ENCODE measurements at regions not wholly inside any gene's neighbourhood (a gene's known extent, or its start where the extent isn't known, plus 50 kb on each side); places are given as distances from the start of the nearest gene placed in this dataset.

DNA sequence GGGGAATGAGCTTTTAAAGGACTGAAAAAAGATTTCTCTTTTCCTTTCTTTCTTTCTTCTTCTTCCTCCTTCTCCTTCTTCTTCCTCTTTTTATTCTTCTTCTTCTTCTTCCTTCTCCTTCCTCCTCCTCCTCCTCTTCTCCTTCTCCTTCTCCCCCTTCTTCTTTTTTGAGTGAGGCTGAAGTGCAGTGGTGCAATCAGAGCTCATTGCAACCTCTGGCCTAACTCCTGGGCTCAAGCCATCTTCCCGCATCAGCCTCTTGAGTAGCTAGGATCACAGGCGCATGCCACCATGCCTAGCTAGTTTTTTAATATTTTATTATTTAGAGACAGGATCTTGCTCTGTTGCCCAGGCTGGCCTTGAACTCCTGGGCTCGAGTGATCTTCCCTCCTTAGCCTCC is 120.9 kb upstream of the KL start:
- H3K4me3 ChIP-seq (ENCODE audit: control insufficient read depth, low read depth, low read length), result no peak overlapping the region
- DNase-seq (ENCODE audit: low read depth), result no peak
- TF ChIP-seq, protein P1, sequence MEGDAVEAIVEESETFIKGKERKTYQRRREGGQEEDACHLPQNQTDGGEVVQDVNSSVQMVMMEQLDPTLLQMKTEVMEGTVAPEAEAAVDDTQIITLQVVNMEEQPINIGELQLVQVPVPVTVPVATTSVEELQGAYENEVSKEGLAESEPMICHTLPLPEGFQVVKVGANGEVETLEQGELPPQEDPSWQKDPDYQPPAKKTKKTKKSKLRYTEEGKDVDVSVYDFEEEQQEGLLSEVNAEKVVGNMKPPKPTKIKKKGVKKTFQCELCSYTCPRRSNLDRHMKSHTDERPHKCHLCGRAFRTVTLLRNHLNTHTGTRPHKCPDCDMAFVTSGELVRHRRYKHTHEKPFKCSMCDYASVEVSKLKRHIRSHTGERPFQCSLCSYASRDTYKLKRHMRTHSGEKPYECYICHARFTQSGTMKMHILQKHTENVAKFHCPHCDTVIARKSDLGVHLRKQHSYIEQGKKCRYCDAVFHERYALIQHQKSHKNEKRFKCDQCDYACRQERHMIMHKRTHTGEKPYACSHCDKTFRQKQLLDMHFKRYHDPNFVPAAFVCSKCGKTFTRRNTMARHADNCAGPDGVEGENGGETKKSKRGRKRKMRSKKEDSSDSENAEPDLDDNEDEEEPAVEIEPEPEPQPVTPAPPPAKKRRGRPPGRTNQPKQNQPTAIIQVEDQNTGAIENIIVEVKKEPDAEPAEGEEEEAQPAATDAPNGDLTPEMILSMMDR (conservative IDR thresholded peaks at IDR 0.05; ENCODE audit: control insufficient read depth, insufficient read depth, low read depth, low read length), result no peak

DNA sequence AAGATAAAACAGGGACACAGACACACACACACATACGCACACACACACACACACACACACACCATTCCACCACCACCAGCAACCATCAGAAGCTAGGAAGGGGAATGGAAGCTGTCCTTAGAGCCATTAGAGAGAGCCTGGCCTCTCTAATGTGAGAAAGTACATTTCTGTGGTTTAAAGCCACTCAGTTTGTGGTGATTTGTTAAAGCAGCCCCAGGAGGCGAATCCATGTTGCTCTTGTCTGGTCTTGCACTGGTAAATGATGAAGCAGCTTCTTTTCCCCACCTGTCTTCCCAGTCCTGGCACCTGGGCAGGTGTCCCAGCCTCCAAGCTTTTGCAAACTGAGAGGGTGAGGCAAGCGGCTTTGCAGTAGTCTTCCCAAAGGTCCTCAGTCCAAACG is 118.9 kb upstream of the KL start:
- no peak overlapping the region for H3K4me3 ChIP-seq (ENCODE audit: control insufficient read depth, low read depth, low read length)
- DNase-seq (ENCODE audit: low read depth), result no peak
- TF ChIP-seq, protein P1 (conservative IDR thresholded peaks at IDR 0.05; ENCODE audit: control insufficient read depth, insufficient read depth, low read depth, low read length), result no peak

DNA sequence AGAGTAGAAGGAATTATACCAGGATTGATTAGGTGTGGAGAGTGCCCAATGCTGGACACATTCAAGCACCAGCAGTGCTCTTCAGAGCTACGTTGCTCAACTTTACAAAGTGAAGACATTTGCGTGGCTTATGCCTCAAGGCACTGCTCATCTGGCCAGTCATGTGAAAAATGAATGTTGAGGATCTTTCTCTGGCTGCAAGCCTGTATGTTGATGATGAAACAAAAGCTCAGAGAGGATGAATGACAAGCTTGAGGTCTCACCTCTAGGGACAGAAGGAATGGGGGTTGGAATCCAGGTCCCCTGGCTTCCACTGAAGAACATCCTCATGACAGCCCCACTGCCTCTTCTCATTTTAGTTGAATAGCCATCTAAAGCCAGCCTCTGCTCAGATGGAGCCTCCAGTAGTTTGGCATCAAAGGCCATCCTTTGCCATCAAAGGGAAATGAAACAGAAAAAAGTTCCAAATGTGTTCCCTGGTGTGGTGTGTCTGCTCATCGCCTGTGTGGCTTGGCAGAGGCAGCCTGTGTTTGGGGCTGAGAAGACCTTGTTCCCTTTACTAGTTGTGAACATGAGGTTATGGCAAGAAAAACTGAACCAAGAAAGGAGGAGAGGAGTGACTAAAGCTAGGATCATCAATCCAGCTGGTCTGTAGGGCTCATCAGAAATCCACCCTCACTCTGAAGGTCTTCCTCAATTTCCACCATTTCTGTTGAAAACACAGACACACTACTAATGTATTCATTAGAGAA is 114.0 kb upstream of the KL start:
- peak; percentile 71 for DNase-seq (ENCODE audit: low read depth)
- no peak overlapping the region for H3K4me3 ChIP-seq (ENCODE audit: control insufficient read depth, low read depth, low read length)

DNA sequence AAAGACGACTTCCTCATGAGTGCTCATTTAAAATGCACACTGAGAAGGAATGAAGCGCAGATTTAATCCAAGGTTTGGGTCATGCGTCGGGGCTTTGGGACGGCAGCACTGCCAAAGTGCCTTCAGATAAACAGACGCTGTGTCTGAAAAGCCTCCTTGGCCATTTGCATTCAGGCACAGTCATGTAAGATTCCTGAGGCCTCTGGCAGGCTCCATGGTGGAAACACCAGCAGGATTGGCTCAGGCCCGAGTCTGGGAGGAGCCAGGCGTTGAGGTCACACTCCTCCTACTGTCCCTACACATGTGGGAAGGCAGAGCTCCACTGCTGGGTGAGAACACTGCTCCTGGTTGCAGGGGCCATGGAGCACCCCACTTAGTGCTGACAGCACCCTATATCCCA is 113.3 kb upstream of the KL start:
- peak; percentile 68 for DNase-seq (ENCODE audit: low read depth)
- no peak overlapping the region for H3K4me3 ChIP-seq (ENCODE audit: control insufficient read depth, low read depth, low read length)
- TF ChIP-seq, protein P1 (conservative IDR thresholded peaks at IDR 0.05; ENCODE audit: control insufficient read depth, insufficient read depth, low read depth, low read length), result no peak

More for the DNA sequence above, 114.0 kb upstream of the KL start:
- TF ChIP-seq, protein P1 (conservative IDR thresholded peaks at IDR 0.05; ENCODE audit: control insufficient read depth, insufficient read depth, low read depth, low read length), result no peak

DNA sequence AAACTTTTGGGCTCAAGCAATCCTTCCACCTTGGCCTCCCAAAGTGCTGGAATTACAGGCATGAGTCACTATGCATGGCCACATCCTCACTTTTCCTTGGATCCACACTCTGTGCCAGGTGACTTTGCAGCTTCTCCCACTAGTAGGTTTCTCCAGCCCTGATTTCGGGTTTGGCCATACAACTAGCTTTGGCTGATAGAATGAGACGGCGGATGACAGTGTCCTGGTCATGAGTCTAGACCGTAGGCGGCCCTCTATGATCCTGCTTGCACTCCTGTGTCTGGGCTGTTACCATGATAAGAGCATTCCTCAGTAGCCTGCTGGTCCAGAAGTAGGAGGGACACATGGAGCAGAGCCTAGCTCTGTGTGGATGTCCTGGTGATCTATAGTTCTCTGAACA is 112.5 kb upstream of the KL start:
- H3K4me3 ChIP-seq (ENCODE audit: control insufficient read depth, low read depth, low read length), result no peak overlapping the region
- TF ChIP-seq, protein P1 (conservative IDR thresholded peaks at IDR 0.05; ENCODE audit: control insufficient read depth, insufficient read depth, low read depth, low read length), result no peak
- DNase-seq (ENCODE audit: low read depth), result peak; percentile 28

DNA sequence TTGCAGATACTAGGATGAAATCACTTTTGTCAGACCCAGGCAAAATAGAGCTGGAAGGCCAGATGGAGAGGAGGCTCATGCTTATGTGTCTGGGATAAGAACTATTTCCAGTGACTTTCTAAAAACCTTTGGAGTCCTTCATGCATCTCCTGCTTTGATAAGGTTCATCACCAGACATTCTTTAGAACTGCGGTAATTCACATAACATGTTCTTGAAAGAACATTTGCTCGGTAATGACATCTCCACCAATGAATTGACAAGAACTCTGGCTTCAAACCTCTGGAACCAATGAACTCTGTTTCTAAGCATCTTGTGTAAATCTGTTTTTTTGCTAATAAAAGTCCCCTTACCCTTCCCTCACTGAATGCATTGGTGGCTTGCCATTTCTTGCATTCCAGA is 112.0 kb upstream of the KL start:
- DNase-seq (ENCODE audit: low read depth), result no peak
- TF ChIP-seq, protein P1 (conservative IDR thresholded peaks at IDR 0.05; ENCODE audit: control insufficient read depth, insufficient read depth, low read depth, low read length), result no peak
- H3K4me3 ChIP-seq (ENCODE audit: control insufficient read depth, low read depth, low read length), result no peak overlapping the region
